Lung microvascular endothelial cell (primary cell): ENCODE measurements at regions not wholly inside any gene's neighbourhood (a gene's known extent, or its start where the extent isn't known, plus 50 kb on each side); places are given as distances from the start of the nearest gene placed in this dataset.

Experiments
- DNase-seq, 2 donors: peaks; one replicate each; pipeline versions ENCODE4 v3.0.0 to v3.0.0-alpha.2; 2010; ENCODE audit warnings: low read depth in 2 of 2

DNA sequence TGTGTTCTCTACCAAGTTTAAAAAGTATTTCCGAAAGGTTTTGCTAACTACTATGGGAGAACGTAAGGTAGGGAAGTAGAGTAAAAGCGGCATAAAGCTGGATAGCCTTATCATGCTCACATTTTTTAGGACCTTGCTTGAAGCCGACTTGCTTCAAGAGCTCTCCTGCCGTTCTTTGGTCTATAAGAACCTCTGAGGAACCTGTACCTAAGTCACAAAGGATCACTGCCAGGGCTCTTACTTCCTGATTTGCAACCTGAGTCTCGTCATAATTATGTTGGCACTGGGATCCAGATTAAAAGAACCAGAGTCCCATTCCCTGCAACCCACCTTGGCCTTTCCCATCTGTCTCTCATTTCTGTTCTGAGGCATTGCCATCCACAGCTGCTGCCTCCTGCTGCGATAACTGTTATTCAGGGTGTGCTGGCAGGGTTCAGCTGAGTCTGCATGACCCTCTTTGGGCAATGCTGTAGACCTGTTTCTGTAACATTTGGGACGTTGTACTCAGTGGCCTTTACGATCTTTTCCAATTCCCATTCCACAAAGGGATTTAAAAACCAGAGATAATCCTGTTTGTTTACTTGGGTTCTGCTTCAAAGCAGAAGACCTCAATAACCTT is 131.0 kb upstream of the UMPS start:
- no peak for DNase-seq

DNA sequence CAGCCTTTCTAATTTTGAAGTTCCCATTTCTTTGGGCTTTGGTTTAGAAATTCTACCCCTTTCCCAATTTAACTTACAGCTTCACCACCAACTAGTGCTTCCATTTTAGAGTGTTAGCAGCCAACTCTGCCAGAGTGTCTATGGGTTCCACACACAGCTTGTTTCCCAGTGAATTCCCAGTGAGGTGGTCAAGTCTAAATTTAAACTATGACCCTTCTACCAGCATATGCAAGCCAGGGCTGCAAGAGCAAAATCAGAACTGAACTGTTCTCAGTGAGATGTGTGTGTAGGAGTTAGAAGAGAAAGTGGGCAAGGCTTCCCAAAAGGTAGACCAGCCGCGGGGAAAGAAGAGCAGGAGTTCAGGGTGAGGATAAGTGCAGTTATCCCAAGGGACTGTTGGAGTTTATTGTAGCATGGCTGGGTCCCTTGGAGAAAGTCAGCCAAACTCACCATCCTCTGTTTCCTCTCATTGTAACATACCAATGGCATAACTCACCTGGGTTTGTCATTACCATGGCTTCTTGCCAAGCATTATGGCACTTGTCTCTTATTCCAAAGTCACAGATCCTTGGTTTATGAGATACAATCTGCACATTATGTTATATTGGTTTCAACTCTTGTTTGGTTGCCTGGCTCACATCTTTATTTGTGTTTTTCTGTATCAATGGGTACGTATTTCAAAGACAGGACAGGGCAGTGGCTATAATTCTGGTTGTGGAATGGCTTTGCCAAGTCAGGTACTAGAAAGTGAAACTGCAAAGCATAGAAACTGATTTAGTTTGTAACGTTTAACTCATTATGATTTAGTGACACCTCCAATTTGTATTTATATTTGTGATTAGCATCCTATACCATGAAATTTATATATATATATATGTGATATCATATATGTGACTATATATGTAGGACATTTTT is 130.2 kb upstream of the UMPS start:
- peak; percentile 60 to 77 for DNase-seq

DNA sequence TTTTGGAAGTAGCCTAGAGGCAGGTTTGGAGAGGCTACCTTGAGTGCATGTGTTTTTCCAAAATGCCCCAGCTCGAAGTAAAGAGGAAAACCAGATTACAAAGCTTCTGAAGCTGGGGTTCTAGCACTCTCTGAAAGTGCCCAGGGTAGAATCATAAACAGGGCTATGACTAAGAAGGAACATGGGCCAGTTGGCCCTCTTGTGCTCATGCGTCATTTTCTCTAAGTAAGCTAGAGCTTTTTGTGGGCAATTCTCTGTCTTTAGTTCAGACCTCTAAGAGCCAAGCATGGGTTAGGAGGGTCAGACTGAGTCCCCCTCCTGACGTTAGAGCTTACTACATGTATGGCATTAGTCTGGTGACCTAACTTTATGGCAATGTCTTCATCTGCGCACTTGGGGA is 129.5 kb upstream of the UMPS start:
- DNase-seq: peak; percentile 16 to 36

DNA sequence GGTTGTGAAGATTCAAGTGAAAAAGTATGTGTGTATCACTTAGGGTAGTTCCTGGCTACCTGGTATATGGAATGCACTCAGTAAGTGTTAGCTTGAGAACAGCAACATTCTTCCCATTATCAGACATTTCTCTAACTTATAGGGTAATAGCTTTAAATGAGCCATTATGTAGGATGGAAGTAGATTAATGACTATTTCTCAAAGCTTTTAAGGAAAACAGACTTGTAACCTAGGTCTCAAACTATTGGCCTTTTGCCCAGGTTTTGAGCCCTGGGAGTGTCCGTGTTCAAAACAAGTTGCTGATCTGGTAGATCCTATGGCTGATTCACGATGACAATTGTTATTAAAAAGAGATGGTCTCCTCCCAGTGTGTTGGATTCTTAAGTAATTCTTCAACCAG is 129.1 kb upstream of the UMPS start:
- peak; percentile 23 to 74 for DNase-seq

DNA sequence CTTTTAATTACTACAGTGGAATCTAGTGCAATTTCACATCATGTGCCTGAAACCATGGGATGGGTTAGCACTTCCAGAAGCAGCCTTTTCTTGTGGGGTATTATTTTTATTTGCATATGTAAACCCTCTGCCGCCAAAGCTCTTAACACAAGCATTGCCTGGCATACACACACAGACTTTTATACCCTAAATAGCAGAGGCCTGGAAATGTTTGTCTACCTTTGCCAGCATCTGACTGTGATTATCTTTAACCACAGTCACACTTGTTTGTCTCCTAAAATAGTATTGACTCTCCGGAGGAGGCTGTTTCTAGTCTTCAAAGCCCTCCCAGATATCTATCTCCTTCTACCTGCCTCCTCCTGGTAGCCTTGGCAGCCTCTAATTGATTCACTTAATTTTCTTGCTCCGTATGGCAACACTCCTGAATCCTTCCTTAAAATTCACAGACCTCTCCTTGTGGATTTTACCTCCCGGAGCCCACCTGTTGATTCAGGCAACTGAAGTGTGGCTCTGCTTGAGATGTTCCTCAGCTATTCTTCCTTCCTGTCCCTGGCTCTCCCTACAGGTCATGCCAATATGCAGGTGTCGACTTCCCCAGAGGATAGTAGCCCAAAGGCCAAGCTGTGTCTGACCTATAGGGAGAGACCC is 127.1 kb upstream of the UMPS start:
- no peak for DNase-seq

DNA sequence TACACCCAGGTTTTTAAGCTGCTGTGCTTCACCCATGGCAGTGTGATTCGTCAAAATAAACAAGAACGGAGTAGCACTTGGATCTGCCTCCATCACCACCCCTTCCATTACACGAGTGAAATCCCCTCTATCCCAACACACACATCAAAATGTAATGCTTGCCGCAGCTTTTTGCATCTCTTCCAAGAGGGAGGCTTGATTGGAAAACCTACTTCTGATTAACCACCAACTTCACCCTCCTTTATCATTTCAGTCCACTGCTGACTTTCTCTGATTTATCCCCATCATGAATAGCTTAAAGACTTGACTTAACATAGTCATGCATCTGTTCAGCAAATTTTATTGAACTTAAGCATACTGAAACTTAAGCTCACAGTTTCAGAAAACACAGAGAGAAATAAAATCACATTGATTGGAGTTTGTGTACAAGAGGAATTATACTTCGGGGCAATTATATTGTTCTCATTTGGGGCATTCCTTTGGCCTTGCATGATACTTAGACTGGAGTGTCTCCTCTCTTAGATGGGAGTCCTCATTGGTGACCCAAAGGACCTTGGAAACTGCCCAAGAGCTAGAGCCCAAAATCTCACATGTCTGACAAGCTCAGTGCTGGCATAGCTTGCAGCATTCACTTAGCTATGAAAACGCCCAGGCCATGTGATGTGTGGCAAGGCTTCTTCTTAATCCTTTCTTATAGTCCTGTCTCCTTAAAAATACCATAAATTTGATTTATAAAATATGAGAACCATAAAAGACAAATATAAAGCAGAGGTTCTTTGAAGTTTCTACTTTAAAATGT is 124.3 kb upstream of the UMPS start:
- DNase-seq: no peak

DNA sequence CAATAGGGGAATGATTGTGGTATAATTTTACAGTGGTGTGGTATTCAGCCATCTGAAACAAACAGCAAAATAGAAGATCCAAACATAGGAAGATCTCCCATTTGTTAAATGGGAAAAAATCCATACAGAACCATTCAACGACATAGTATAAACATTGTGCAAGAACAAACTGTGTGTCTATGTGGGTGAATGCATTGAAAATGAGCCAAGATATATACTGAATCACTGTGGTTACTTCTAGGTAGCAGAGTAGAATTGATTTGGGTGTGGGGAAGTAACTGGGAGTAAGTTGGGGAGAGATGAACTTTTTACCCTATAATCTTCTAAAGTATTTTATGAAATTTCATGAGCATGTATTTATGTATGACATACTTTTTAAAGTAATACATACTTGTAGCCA is 123.1 kb upstream of the UMPS start:
- DNase-seq: peak; percentile 47 to 79

DNA sequence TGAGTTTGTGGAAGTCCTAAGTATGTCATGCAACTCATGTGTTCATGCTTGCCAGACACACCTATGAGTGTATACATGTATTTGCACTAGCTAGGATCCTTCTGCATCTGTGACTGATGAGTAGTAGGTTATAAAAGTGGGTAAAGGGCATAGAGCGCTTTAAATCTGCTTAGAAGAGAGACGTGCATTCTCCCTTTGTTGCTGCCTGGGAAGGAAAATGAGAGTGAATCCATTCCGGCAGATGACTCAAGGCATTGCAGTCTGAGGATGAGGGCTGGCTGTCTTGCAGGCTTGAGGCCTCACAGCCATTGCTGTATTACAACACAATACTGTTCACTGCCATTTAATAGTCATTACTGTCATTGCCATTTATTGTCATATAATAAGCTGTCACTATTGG is 120.8 kb upstream of the UMPS start:
- DNase-seq: peak in 1 of 2 donors; percentile 15

DNA sequence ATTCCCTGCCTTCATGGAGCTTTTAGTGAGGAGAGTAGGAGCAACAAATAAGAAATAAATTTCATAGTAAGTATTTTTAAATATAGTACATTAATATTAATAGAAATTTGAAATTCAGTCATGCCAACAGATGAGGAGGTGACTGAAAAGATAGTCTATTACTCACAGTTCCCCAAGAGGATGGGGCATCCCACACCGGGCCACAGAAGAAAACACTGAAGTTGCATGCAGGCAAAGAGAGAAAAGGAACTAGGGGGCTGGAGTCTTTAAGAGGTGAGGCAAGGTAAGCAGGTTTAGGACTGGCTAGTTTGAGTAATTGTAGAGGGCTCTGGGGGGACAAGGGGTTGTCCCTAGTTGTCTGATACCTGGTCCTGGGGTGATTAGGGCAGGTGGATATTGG is 120.1 kb upstream of the UMPS start:
- no peak for DNase-seq

DNA sequence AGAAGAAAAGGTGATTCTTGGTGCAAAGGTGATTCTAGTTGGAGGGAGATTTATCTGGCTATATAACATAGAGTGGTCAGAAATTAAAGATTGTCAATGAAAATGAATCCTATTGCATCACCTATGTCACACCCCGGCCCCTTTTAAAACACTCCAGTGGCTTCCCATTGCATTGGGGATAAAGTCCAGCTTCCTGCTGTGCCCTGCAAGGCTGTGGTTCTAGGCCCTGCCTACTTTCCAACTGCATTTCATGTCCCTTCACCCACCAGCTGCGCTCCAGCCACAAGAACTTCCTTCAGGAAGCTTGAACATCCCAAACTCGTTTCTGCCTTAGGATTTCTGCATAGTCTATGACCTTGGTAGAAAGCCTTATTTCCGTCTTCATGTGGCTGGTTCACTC is 118.7 kb upstream of the UMPS start:
- no peak for DNase-seq

DNA sequence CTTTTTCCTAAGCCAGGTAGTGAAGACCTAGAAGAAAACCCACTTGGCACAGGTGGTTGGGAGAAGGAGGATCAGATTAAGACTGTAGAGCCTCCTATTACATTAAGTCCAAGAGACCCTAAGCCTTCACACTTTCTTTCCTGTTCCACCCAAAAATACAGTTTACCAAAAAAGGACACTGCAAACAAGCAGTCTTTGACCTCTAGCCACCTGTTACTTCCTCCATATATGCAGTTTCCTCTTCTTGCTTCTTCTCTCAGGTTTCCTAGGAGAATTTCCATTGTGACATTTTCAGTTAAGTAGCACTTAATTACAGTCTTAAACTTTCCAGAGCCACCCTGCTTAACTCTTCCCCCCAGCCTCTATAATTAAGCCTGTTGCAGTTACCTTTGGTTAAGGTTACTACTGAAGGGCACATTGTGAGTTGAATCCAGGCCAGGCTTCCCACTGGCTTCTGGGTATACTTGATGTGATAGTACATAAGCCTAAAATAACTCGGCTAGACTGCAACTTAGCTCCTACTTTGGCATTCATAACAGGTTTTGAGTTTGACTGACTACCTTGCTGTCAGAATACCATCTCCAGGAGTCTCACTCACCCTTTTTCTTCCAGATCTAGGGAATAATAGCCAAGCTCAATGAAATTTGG is 114.2 kb upstream of the UMPS start:
- no peak for DNase-seq

DNA sequence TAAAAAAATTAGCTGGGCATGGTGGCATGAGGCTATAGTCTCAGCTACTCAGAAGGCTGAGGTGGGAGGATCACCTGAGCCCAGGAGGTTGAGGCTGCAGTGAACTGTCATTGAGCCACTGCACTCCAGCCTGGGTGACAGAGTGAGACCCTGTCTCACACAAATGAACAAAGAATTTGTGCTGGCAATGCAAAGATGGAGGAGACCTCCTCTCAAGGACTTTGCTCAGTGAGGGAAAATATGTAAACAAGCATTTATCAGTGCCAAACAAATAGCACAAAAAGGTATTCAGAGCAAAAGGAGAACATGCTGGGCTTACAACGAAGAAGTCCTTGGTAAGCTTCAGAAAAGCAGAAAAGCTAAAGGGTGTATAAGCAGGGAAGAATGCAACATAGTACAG is 113.1 kb upstream of the UMPS start:
- DNase-seq: no peak

DNA sequence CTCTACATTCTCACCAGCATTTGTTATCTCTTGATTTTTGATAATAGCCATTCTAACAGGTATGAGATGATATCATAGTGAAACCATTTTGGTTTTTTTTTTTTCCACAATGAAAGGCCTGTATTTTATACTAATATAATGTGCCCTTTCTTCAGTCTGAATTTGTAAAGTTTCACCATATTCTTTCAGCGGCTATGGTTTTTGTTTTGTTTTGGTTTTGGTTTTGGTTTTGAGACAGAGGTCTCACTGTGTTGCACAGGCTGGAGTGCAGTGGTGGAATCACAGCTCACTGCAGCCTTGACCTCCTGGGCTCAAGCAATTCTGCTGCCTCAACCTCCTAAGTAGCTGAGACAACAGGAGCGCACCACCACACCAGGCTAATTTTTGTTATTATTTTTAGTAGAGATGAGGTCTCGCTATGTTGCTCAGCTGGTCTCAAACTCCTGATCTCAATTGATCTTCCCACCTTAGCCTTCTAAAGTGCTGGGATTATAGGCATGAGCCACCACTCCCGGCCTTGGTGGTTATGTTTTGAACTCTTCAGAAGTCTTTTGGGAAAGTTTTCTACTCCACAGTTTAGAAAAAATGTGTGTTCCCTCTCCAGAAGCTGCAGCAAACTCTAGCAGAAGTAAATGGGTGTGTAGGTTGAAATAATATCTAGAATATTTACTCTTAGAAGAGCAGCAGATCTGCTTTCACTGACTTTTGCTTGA is 110.2 kb upstream of the UMPS start:
- peak in 1 of 2 donors; percentile 10 for DNase-seq

DNA sequence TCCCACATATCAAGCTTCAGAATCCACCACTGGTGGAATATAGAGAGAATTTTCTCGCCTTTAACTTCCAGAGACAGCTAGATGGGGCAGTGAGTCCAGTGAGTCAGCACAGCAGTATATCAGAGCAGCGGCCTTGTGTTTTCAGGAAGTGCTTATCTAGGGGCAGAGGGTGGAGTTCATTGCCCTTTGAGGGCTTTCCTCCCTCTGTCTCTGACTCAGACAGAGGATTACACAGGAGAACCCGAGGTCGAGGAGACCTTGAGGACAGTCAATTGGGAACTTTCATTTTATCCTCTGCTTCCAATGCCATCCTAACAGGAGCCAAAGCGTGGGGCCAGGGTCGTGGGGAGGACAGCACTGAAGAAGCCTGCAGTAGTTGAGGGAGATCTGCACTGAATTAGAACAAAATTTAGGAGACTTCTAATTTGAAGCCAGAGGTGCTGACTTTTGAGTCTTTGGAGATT is 109.6 kb upstream of the UMPS start:
- DNase-seq: peak; percentile 54 to 62

DNA sequence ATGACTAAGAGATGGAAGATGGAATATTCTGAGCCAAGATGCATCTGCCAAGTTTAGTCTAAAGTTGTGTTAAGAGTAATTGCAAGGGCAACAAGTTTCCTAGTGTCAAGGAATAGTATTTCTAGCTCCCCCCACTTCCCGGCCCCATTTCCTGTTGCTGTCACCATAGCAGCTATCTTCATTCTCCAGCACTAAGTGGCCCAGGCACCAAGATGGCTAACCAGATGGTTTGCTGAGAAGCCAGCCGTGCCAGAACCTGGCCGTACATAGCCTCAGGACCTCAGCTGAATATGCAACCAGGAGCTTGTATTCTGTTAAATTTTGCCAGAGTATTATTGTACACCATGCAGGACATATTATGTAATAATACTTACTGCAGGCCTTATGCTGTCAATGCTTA is 108.8 kb upstream of the UMPS start:
- peak in 1 of 2 donors; percentile 79 for DNase-seq

DNA sequence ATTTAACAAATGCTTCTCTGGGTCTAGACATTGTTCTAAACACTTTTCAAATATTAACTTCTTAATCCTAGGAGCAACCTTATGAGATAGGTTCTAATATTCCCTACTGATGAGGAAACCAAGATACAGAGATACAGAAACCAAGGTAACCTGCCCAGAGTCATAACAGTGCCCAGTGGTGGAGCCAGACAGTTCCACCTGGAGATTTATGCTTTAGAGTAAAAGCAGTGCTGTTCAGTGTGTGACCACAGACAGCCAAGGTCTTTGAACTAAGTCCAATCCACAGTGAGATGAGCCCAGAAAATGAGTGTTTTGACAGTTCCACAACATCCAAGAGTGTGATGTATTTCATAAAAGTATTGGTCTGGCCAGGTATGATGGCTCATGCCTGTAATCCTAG is 105.2 kb upstream of the UMPS start:
- no peak for DNase-seq

DNA sequence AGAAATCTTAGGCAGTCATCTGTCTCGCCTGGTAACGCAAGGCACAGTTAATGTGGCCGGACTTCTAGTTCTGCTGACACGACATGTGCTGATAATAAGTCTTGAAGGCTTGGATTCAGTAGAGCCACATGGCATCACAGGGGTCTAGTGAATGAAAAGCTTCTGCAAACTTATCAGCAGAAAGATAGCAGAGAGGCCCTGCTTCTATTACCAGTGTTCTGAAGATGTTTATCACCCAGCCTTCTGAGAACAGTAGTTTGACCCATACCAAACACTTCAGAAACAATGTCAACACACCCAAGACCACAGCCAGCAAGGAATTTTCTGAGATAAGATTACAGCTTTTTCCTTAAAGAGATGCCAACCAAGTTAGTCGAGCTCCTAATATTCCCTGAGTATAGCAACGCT is 102.7 kb upstream of the UMPS start:
- no peak for DNase-seq

DNA sequence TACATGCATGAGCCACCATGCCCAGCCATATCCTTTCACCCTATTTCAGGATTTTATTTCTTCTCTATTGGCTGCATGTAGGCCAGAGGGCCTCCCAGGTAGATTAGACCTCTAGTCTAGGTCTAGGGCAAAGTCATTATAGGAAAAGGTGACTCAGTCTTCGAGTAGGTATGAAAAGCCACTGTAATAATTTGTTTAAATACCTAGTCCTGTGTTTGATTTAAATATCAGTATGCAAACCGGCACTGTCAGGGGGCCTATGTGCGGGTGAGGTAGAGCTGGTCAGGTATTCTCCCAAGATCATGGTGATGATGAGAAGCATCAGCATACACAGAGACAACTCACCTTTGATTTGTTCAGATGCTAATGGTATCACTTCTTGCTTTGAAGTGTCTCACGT is 101.4 kb upstream of the UMPS start:
- no peak for DNase-seq

DNA sequence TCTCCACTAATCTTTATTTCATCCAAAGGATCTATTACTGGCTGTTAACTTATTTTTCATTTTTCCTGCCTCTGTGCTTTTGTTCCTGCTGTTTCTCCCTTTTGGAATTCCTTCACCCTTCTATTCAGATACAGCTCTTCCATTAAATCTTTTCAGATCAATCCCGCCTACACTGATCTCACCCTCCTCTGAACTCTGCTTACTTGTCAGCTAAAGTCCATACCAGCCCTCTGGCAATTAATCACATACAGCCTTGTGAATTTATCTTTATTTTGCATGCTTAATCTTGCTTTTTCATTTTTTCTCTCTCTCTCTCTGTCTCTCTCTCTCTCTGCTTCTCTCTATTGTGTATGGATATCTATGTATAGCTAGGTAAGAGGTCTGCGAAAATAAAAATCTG is 100.8 kb upstream of the UMPS start:
- no peak for DNase-seq

DNA sequence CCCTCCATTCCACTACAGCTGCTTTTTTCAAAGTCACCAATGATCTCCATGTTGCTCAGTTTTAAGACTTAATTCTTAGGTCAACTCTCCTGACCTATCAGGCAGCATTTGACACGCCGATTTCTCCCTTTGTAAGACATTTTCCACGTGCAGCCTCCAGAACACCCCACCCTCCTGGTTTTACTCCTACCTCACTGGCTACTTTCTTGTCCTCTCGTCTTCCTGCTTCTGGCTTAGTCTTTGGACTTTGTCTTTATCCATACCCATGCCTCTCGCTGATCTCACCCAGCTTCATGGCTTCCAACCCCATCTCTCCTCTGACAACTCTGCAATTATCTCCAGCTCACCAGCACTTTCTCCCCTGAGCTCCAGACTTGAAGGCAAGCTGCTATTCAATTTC is 99.3 kb upstream of the UMPS start:
- no peak for DNase-seq

DNA sequence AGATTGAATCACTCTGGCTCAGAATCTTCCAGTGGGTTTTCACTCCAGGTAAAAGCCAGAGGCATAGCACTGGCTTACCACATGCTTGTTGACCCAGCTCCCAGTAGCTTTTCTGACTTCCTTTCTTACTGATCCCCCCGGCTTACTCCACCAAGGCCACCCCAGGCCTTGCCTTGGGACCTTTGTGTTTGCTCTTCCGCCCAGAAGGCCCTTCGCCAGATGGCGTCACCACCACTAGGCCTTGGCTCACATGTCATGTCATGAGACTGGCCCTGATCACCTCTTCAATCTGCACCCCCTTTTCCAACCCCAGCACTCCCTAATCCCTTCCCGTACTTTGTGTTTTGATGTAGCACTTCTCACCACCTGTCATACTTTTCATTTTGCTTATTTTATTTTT is 98.5 kb upstream of the UMPS start:
- no peak for DNase-seq
